SU-DHL-6 (cell line): ENCODE measurements at regions not wholly inside any gene's neighbourhood (a gene's known extent, or its start where the extent isn't known, plus 50 kb on each side); places are given as distances from the start of the nearest gene placed in this dataset.

Experiments
- EZH2phosphoT487 ChIP-seq: fragments of 200-600 bp; sonication (generic), shearing (Covaris generic); conservative IDR thresholded peaks from 2 replicates; pipeline ENCODE4 v1.6.1; 2018; ENCODE audit warnings: mild to moderate bottlenecking, antibody characterized with exemption, low read length, moderate library complexity, mixed read lengths
- TF ChIP-seq, protein P1 (sequence below): fragments of 200-600 bp; sonication (generic); IDR thresholded peaks from one replicate; pipeline ENCODE4 v1.5.1; 2017; ENCODE audit warnings: antibody characterized with exemption, mild to moderate bottlenecking, low read length, moderate library complexity; ENCODE audit not compliant: insufficient read depth, poor library complexity, severe bottlenecking

- TF ChIP-seq, protein P1, sequence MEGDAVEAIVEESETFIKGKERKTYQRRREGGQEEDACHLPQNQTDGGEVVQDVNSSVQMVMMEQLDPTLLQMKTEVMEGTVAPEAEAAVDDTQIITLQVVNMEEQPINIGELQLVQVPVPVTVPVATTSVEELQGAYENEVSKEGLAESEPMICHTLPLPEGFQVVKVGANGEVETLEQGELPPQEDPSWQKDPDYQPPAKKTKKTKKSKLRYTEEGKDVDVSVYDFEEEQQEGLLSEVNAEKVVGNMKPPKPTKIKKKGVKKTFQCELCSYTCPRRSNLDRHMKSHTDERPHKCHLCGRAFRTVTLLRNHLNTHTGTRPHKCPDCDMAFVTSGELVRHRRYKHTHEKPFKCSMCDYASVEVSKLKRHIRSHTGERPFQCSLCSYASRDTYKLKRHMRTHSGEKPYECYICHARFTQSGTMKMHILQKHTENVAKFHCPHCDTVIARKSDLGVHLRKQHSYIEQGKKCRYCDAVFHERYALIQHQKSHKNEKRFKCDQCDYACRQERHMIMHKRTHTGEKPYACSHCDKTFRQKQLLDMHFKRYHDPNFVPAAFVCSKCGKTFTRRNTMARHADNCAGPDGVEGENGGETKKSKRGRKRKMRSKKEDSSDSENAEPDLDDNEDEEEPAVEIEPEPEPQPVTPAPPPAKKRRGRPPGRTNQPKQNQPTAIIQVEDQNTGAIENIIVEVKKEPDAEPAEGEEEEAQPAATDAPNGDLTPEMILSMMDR: no peak
- no peak for TF ChIP-seq EZH2phosphoT487
Observed at GRCh38 chr6:8820313-8820712, 385.0 kb upstream of the SLC35B3 start.
